PC-9 (cell line): ENCODE measurements at regions not wholly inside any gene's neighbourhood (a gene's known extent, or its start where the extent isn't known, plus 50 kb on each side); places are given as distances from the start of the nearest gene placed in this dataset.

ENCODE experiments used
- BruUV-seq: library from RNA; stranded (reverse); fragments of 400-500 nt; replicated peaks from 2 replicates; lab custom pipeline; 2021; lab: Mats Ljungman, UMichigan
- CTCF ChIA-PET: fragments of 300-600 bp; sonication (Branson Sonifier 250); formaldehyde crosslinking; loops from one replicate; lab custom pipeline; 2022; ENCODE audit warnings: antibody characterized with exemption; lab: Charles Lee
- POLR2A ChIA-PET: fragments of 300-600 bp; sonication (Branson Sonifier 250); formaldehyde crosslinking; loops from one replicate; lab custom pipeline; 2022; ENCODE audit warnings: antibody characterized with exemption; ENCODE audit not compliant: unreplicated experiment; lab: Charles Lee
- DNase-seq, 2 experiments: peaks; one replicate each; pipeline versions ENCODE4 v3.0.0 to v3.0.0-alpha.2; 2015 to 2022; ENCODE audit warnings: mixed read lengths in 1 of 2
- H2AFZ ChIP-seq: fragments of 200-600 bp; sonication (generic); 2 replicates; pipeline ENCODE4 v1.8.1; 2017; ENCODE audit warnings: antibody characterized with exemption
- H3F3A ChIP-seq: fragments of 200-600 bp; sonication (generic); 2 replicates; pipeline ENCODE4 v1.8.1; 2017; ENCODE audit warnings: antibody characterized with exemption, mild to moderate bottlenecking, low read depth; ENCODE audit not compliant: insufficient read depth
- H3K27ac ChIP-seq: fragments of 200-600 bp; sonication (generic); 2 replicates; pipeline ENCODE4 v1.6.1; 2016; ENCODE audit warnings: mixed run types
- H3K27me3 ChIP-seq: fragments of 200-600 bp; sonication (generic); 2 replicates; pipeline ENCODE4 v1.6.1; 2016; ENCODE audit warnings: low read depth, mixed run types; ENCODE audit not compliant: insufficient read depth
- H3K36me3 ChIP-seq: fragments of 200-600 bp; sonication (generic); 2 replicates; pipeline ENCODE4 v1.6.1; 2016; ENCODE audit warnings: low read depth, mixed run types
- H3K4me1 ChIP-seq: fragments of 200-600 bp; sonication (generic); replicated peaks from 2 replicates; pipeline ENCODE4 v1.6.1; 2016; ENCODE audit warnings: mixed run types; ENCODE audit not compliant: insufficient read depth
- H3K4me2 ChIP-seq: fragments of 200-600 bp; sonication (generic); 2 replicates; pipeline ENCODE4 v1.6.1; 2017; ENCODE audit warnings: mixed run types
- H3K4me3 ChIP-seq: fragments of 200-600 bp; sonication (generic); 2 replicates; pipeline ENCODE4 v1.6.1; 2016; ENCODE audit warnings: mixed run types
- H3K79me2 ChIP-seq: fragments of 200-600 bp; sonication (generic); 2 replicates; pipeline ENCODE4 v1.6.1; 2017; ENCODE audit warnings: low read depth, mixed run types
- H3K9me2 ChIP-seq: fragments of 200-600 bp; sonication (generic); 2 replicates; pipeline ENCODE4 v1.8.1; 2017; ENCODE audit warnings: mild to moderate bottlenecking; ENCODE audit not compliant: insufficient read depth
- H3K9me3 ChIP-seq: fragments of 200-600 bp; sonication (generic); 2 replicates; pipeline ENCODE4 v1.8.1; 2016; ENCODE audit warnings: low read depth; ENCODE audit not compliant: insufficient read depth
- H4K20me1 ChIP-seq: fragments of 200-600 bp; sonication (generic); 2 replicates; pipeline ENCODE4 v1.8.1; 2017; ENCODE audit not compliant: insufficient read depth
- CTCF ChIP-seq: fragments of 200-600 bp; sonication (generic); conservative IDR thresholded peaks from 2 replicates; pipeline ENCODE4 v1.6.1; 2017; ENCODE audit warnings: mixed run types, antibody characterized with exemption, mild to moderate bottlenecking, moderate library complexity
- EZH2 ChIP-seq: fragments of 200-600 bp; sonication (generic); IDR thresholded peaks from 2 replicates; pipeline ENCODE4 v1.8.0; 2017; ENCODE audit warnings: antibody characterized with exemption, low read depth
- intact Hi-C: fragments of 100-400 bp; cut with micrococcal nuclease; formaldehyde crosslinking; loops from one replicate; pipeline ENCODE4 v1.10.0; 2022; ENCODE audit not compliant: unreplicated experiment

- H3F3A ChIP-seq, result no peaks in the 10 kb centered on the region
- H3K27ac ChIP-seq, result no peak overlapping the region
- no peak for DNase-seq
- ChIA-PET POLR2A (no interaction called here), CTCF (no interaction called here)
- H3K9me3 ChIP-seq, result no peaks in the 10 kb centered on the region
- H3K4me1 ChIP-seq, result no peaks in the 10 kb centered on the region
- H3K4me2 ChIP-seq, result no peak overlapping the region
- no peaks in the 10 kb centered on the region for H4K20me1 ChIP-seq
- no peaks in the 10 kb centered on the region for H3K9me2 ChIP-seq
- intact Hi-C loops, result no loop called here
- H3K27me3 ChIP-seq, result no peaks in the 10 kb centered on the region
- no TSS peak for BruUV-seq
- H3K4me3 ChIP-seq, result no peak overlapping the region
- H3K36me3 ChIP-seq, result no peaks in the 10 kb centered on the region
- H3K79me2 ChIP-seq, result no peaks in the 10 kb centered on the region
- TF ChIP-seq CTCF (no peak), EZH2 (no peak)
- H2AFZ ChIP-seq, result no peak overlapping the region
Observed at GRCh38 chr16:88325976-88326375, 56.8 kb upstream of the ZNF469 start.

GRCh38 chr16:88326611-88327485 lies 55.9 kb upstream of the ZNF469 start:
- ChIA-PET CTCF (no interaction called here), POLR2A (no interaction called here)
- DNase-seq, result no peak
- H3K27ac ChIP-seq, result no peak overlapping the region
- TF ChIP-seq CTCF (no peak), EZH2 (no peak)
- H3K27me3 ChIP-seq, result no peaks in the 10 kb centered on the region
- H3K4me1 ChIP-seq, result peaks cover 4% of the 10 kb centered on the region
- intact Hi-C loops, result no loop called here
- no peak overlapping the region for H3K4me2 ChIP-seq
- peaks cover 4% of the 10 kb centered on the region; the same call in 1 of the 2 replicates for H3F3A ChIP-seq
- H3K9me2 ChIP-seq, result no peaks in the 10 kb centered on the region
- H3K79me2 ChIP-seq, result no peaks in the 10 kb centered on the region
- no peaks in the 10 kb centered on the region for H3K36me3 ChIP-seq
- no peaks in the 10 kb centered on the region for H4K20me1 ChIP-seq
- BruUV-seq, result no TSS peak
- H2AFZ ChIP-seq, result no peak overlapping the region
- no peak overlapping the region for H3K4me3 ChIP-seq
- H3K9me3 ChIP-seq, result no peaks in the 10 kb centered on the region

GRCh38 chr16:88327561-88328312 lies 55.0 kb upstream of the ZNF469 start:
- POLR2A ChIA-PET, result no interaction called here
- H3F3A ChIP-seq, result peaks cover 9% of the 10 kb centered on the region
- no peaks in the 10 kb centered on the region for H3K27me3 ChIP-seq
- no peak for TF ChIP-seq EZH2
- TF ChIP-seq CTCF, result no peak
- no peak overlapping the region for H2AFZ ChIP-seq
- H3K79me2 ChIP-seq, result no peaks in the 10 kb centered on the region
- no peak for DNase-seq
- H3K27ac ChIP-seq, result no peak overlapping the region
- no peaks in the 10 kb centered on the region for H3K9me2 ChIP-seq
- no peaks in the 10 kb centered on the region for H4K20me1 ChIP-seq
- no peak overlapping the region for H3K4me2 ChIP-seq
- H3K4me1 ChIP-seq, result peaks cover 10% of the 10 kb centered on the region
- BruUV-seq, result no TSS peak
- intact Hi-C loops, result no loop called here
- H3K9me3 ChIP-seq, result no peaks in the 10 kb centered on the region
- no peak overlapping the region for H3K4me3 ChIP-seq
- CTCF ChIA-PET, result no interaction called here
- no peaks in the 10 kb centered on the region for H3K36me3 ChIP-seq
